Gastroesophageal sphincter (tissue), 4 donors: ENCODE measurements at regions not wholly inside any gene's neighbourhood (a gene's known extent, or its start where the extent isn't known, plus 50 kb on each side); places are given as distances from the start of the nearest gene placed in this dataset.

Experiments used
- ATAC-seq: fragments of 150-250 bp; one replicate; pipeline ENCODE4 v1.9.1; 2016; ENCODE audit warnings: mild to moderate bottlenecking, moderate library complexity
- H3K27ac ChIP-seq, 4 donors: fragments of 200-600 bp; sonication (generic) in 3 of 4; 1 replicate in 3 of 4; 2 replicates in 1 of 4; pipeline ENCODE4 v1.5.1; 2016 to 2019
- H3K27me3 ChIP-seq: fragments of 200-600 bp; sonication (generic); one replicate; pipeline ENCODE4 v1.5.1; 2019
- H3K36me3 ChIP-seq, 2 donors: fragments of 200-600 bp; sonication (generic); one replicate each; pipeline ENCODE4 v1.5.1; 2019; ENCODE audit warnings: control low read depth in 1 of 2
- H3K4me1 ChIP-seq, 3 donors: fragments of 200-600 bp; sonication (generic); 1 replicate in 2 of 3; 2 replicates in 1 of 3; pipeline ENCODE4 v1.5.1; 2016 to 2019; ENCODE audit warnings: control low read depth in 2 of 3
- H3K4me3 ChIP-seq, 2 donors: fragments of 200-600 bp; sonication (generic); one replicate each; pipeline ENCODE4 v1.5.1; 2019; ENCODE audit warnings: mild to moderate bottlenecking in 1 of 2, moderate library complexity in 1 of 2
- H3K9me3 ChIP-seq, 3 donors: fragments of 200-600 bp; sonication (generic); one replicate each; pipeline ENCODE4 v1.5.1; 2017 to 2019; ENCODE audit warnings: control low read depth in 2 of 3
- EP300 ChIP-seq: sonication (generic); formaldehyde crosslinking; IDR thresholded peaks from one replicate; pipeline ENCODE4 v1.6.1; 2017; ENCODE audit warnings: antibody characterized with exemption, mild to moderate bottlenecking
- POLR2A ChIP-seq, 2 donors: fragments of 450-650 bp; IDR thresholded peaks; one replicate each; pipeline ENCODE4 v1.6.1; 2017; ENCODE audit warnings: antibody characterized with exemption in 2 of 2, mild to moderate bottlenecking in 2 of 2, moderate library complexity in 1 of 2
- POLR2AphosphoS5 ChIP-seq: sonication (generic); formaldehyde crosslinking; IDR thresholded peaks from one replicate; pipeline ENCODE4 v1.6.1; 2017; ENCODE audit warnings: antibody characterized with exemption
- WGBS, 2 donors: methylation state at CpG; one replicate each; pipeline ENCODE4 v1.1.5; 2018; ENCODE audit warnings: low coverage in 1 of 2; 5-methylcytosine and 5-hydroxymethylcytosine counted together
- TF ChIP-seq, protein P1 (sequence below), 4 experiments: fragments of 200-600 bp in 2 of 4; fragments of 450-650 bp in 2 of 4; sonication (generic) in 1 of 4; IDR thresholded peaks; one replicate each; pipeline ENCODE4 v1.5.1; 2017 to 2019; ENCODE audit warnings: antibody characterized with exemption in 4 of 4, mild to moderate bottlenecking in 2 of 4, moderate library complexity in 2 of 4

DNA sequence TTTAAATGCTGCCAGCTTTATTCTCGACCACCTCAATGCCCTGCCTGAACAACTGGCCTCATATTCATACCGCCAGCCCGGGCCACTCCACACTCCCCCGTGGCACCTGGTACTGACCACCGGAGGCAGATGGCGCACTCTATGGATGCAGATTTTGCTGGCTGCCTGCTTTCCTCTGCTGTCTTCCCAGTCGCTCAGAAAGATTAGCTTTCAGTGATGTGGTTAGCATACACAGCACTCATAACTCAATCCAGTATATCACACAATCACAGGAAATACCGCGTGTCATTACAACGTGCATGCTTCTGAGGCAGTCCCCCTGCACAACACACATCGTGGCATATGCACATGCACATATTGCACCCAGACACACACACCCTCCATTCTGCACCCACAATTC is 147.2 kb upstream of the BCOR start:
- no peak for TF ChIP-seq POLR2AphosphoS5
- TF ChIP-seq, protein P1, sequence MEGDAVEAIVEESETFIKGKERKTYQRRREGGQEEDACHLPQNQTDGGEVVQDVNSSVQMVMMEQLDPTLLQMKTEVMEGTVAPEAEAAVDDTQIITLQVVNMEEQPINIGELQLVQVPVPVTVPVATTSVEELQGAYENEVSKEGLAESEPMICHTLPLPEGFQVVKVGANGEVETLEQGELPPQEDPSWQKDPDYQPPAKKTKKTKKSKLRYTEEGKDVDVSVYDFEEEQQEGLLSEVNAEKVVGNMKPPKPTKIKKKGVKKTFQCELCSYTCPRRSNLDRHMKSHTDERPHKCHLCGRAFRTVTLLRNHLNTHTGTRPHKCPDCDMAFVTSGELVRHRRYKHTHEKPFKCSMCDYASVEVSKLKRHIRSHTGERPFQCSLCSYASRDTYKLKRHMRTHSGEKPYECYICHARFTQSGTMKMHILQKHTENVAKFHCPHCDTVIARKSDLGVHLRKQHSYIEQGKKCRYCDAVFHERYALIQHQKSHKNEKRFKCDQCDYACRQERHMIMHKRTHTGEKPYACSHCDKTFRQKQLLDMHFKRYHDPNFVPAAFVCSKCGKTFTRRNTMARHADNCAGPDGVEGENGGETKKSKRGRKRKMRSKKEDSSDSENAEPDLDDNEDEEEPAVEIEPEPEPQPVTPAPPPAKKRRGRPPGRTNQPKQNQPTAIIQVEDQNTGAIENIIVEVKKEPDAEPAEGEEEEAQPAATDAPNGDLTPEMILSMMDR (IDR thresholded peaks at IDR 0.05), result no peak
- TF ChIP-seq POLR2A (IDR thresholded peaks at IDR 0.05), result no peak
- TF ChIP-seq EP300, result no peak
- no peak for ATAC-seq
- WGBS, 2 donors, result 61% methylated on average over 9 of the region's 11 CpGs; no CpG with 5 or more reads in 1 of the 2 donors
- Histone ChIP-seq H3K4me1 (no peaks in the 10 kb centered on the region), H3K9me3 (no peaks in the 10 kb centered on the region), H3K4me3 (no peak overlapping the region), H3K36me3 (no peaks in the 10 kb centered on the region), H3K27me3 (no peaks in the 10 kb centered on the region), H3K27ac (no peak overlapping the region)

DNA sequence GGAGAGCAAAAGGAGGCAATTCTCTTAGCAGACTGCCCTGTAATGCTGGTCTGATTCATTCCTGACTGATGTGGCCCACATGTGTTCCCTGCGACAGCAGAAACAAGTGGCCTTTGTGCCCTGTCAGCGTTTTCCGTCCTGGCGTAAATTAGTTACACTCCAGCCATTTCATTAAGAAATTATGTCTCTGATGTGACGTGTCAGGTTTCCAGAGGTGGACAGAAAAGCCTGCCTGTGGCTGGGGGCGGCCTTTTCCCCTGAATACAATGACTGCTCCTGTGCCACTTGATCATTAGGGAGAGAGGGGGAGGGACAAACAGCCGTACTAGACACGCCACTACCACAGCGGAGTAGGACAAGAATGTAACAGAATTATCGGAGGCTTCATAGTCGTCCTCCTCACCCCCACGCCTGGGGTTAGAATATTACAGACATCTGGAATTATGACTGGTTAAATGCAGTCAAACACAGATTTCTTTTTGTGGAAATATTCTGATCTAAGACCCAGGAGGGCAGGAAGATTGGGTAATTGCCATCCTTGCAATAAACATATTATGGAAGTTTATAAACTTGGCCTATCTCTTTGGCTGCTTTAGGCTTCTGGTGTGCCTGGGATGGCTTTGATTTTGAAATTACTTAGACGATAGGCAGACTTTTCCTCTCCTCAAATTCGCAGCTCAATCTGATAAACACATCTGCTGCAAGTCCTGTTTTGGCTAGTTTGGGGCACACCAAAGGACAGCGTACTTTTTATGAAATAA is 146.2 kb upstream of the BCOR start:
- H3K4me1 ChIP-seq, result no peaks in the 10 kb centered on the region
- H3K4me3 ChIP-seq, result no peak overlapping the region
- TF ChIP-seq POLR2A (IDR thresholded peaks at IDR 0.05) (no peak), EP300 (no peak), POLR2AphosphoS5 (no peak)
- TF ChIP-seq, protein P1 (IDR thresholded peaks at IDR 0.05), result no peak
- no peaks in the 10 kb centered on the region for H3K27me3 ChIP-seq
- no peaks in the 10 kb centered on the region for H3K36me3 ChIP-seq
- ATAC-seq, result no peak
- H3K9me3 ChIP-seq, result no peaks in the 10 kb centered on the region
- 68 to 81% methylated on average over 8 to 14 of the region's 15 CpGs for WGBS, 2 donors
- no peak overlapping the region for H3K27ac ChIP-seq

DNA sequence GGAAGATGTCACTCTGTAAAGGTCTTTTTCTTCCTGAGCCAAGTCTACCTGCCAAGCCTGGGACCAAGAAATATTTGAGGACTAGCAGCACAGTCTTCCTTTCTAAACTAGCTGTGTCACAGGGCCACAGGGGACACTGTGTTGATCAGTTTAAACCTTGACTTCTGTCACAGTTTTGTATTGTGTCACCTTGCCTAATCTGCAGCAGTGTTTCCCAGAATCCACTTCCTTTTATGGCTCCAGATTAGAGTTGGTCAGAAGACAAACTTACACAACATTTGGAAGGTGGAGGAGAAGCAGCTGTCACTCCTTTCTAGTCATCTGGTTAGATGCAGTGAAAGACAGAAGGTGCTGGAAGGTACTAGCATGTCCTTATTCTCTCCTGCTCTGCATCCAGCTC is 143.1 kb upstream of the BCOR start:
- H3K4me3 ChIP-seq, result no peak overlapping the region
- H3K4me1 ChIP-seq, result no peaks in the 10 kb centered on the region
- no peak for TF ChIP-seq EP300
- TF ChIP-seq, protein P1 (IDR thresholded peaks at IDR 0.05), result no peak
- TF ChIP-seq POLR2AphosphoS5, result no peak
- no peak for TF ChIP-seq POLR2A (IDR thresholded peaks at IDR 0.05)
- no peaks in the 10 kb centered on the region for H3K36me3 ChIP-seq
- no peaks in the 10 kb centered on the region for H3K9me3 ChIP-seq
- H3K27ac ChIP-seq, result no peak overlapping the region
- no peak for ATAC-seq
- H3K27me3 ChIP-seq, result no peaks in the 10 kb centered on the region

DNA sequence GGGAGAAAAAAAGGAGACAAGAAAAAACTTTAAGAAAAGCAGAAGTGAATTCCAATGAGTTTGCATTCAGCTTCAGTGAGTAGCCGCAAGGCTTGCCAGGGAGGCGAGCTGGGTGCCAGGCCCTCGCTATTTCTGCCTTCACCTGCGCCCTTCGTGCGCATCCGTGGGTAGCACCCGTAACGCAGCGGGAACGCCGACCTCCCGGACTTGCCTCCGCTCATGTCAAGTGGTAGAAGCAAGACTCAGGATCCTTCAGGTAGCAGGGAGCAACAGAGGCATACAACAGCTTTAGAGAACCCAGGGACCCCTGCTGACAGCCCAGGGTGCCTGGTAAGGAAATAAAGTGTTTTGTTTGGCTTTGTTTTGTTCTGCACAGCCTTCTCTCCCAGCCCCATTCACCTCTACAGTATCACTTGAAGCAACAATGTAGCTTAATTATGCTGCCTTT is 140.0 kb upstream of the BCOR start:
- H3K4me3 ChIP-seq, result no peak overlapping the region
- no peaks in the 10 kb centered on the region for H3K9me3 ChIP-seq
- ATAC-seq, result no peak
- 62 to 100% methylated on average over 2 to 12 of the region's 14 CpGs for WGBS, 2 donors
- no peaks in the 10 kb centered on the region for H3K27me3 ChIP-seq
- H3K36me3 ChIP-seq, result no peaks in the 10 kb centered on the region
- H3K4me1 ChIP-seq, result no peaks in the 10 kb centered on the region
- H3K27ac ChIP-seq, result no peak overlapping the region
- no peak for TF ChIP-seq EP300
- no peak for TF ChIP-seq POLR2A (IDR thresholded peaks at IDR 0.05)
- TF ChIP-seq, protein P1 (IDR thresholded peaks at IDR 0.05), result no peak
- no peak for TF ChIP-seq POLR2AphosphoS5

DNA sequence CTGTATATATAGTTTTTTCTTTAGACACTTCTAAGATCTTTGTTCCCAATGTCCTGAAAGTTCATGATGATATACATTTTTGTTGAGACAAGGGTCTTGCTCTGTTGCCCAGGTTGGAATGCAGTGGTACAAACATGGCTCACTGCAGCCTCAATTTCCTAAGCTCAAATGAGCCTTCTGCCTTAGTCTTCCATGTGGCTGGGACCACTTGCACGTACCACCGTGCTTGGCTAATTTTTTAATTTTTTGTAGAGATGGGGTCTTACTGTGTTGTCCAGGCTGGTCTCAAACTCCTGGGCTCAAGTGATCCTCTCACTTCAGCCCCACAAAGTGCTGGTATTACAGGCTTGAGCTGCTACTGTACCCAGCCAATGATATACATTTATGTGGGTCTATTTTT is 132.9 kb upstream of the BCOR start:
- no peaks in the 10 kb centered on the region for H3K27me3 ChIP-seq
- H3K4me3 ChIP-seq, result no peak overlapping the region
- H3K27ac ChIP-seq, result no peak overlapping the region
- no peaks in the 10 kb centered on the region for H3K9me3 ChIP-seq
- TF ChIP-seq, protein P1 (IDR thresholded peaks at IDR 0.05), result no peak
- no peak for TF ChIP-seq POLR2A (IDR thresholded peaks at IDR 0.05)
- TF ChIP-seq EP300, result no peak
- no peak for TF ChIP-seq POLR2AphosphoS5
- H3K4me1 ChIP-seq, result no peaks in the 10 kb centered on the region
- no peaks in the 10 kb centered on the region for H3K36me3 ChIP-seq
- ATAC-seq, result no peak
- WGBS, 2 donors, result 45 to 100% methylated on average over 1 to 2 of the region's 2 CpGs
